HL-60 (cell line): ENCODE measurements at regions not wholly inside any gene's neighbourhood (a gene's known extent, or its start where the extent isn't known, plus 50 kb on each side); places are given as distances from the start of the nearest gene placed in this dataset.

Experiments used
- DNase-seq, 2 experiments: peaks; one replicate each; pipeline ENCODE4 v3.0.0-alpha.2; 2010 to 2020; ENCODE audit warnings: low read depth in 1 of 2, low spot score in 1 of 2
- H3K27ac ChIP-seq: fragments of 250-450 bp; sonication (Bioruptor Pico); replicated peaks from 2 replicates; pipeline ENCODE4 v1.5.1; 2020; ENCODE audit warnings: mild to moderate bottlenecking, moderate library complexity
- H3K27me3 ChIP-seq: fragments of 250-450 bp; sonication (Bioruptor Pico); 2 replicates; pipeline ENCODE4 v1.5.1; 2021; ENCODE audit warnings: mild to moderate bottlenecking, moderate library complexity; ENCODE audit not compliant: insufficient read depth, poor library complexity, severe bottlenecking
- H3K4me3 ChIP-seq: replicated peaks from 2 replicates; pipeline ENCODE4 v1.5.1; 2011; ENCODE audit warnings: mild to moderate bottlenecking, control low read depth, low read length; ENCODE audit not compliant: insufficient read depth
- CTCF ChIP-seq: IDR thresholded peaks from one replicate; pipeline ENCODE4 v1.5.1; 2011; ENCODE audit warnings: low read length, control low read depth, inconsistent platforms; ENCODE audit not compliant: insufficient read depth
- GABPA ChIP-seq: IDR thresholded peaks from 2 replicates; pipeline ENCODE4 v1.6.1; 2012; ENCODE audit warnings: low read depth
- POLR2AphosphoS5 ChIP-seq: IDR thresholded peaks from 2 replicates; pipeline ENCODE4 v1.6.1; 2012; ENCODE audit warnings: low read depth
- REST ChIP-seq: IDR thresholded peaks from 2 replicates; pipeline ENCODE4 v1.6.1; 2012; ENCODE audit warnings: low read depth; ENCODE audit not compliant: insufficient replicate concordance
- SPI1 ChIP-seq: IDR thresholded peaks from 2 replicates; pipeline ENCODE4 v1.6.1; 2012; ENCODE audit warnings: low read depth, mild to moderate bottlenecking, borderline replicate concordance

GRCh38 chr2:220779931-220780330, 792.2 kb downstream of the EPHA4 start:
- H3K4me3 ChIP-seq = no peak overlapping the region
- no peak for DNase-seq
- H3K27ac ChIP-seq = no peak overlapping the region
- no peaks in the 10 kb centered on the region for H3K27me3 ChIP-seq
- TF ChIP-seq REST = no peak
- no peak for TF ChIP-seq CTCF
- no peak for TF ChIP-seq POLR2AphosphoS5
- no peak for TF ChIP-seq SPI1
- no peak for TF ChIP-seq GABPA

- TF ChIP-seq CTCF (no peak), SPI1 (no peak), POLR2AphosphoS5 (no peak)
- H3K4me3 ChIP-seq = no peak overlapping the region
- no peaks in the 10 kb centered on the region for H3K27me3 ChIP-seq
- no peak overlapping the region for H3K27ac ChIP-seq
- no peak for DNase-seq
These were observed 790.4 kb downstream of the EPHA4 start for GRCh38 chr2:220781622-220782241.

- H3K4me3 ChIP-seq = no peak overlapping the region
These were observed 789.4 kb downstream of the EPHA4 start for GRCh38 chr2:220782609-220783113.

More at GRCh38 chr2:220782609-220783113, 789.4 kb downstream of the EPHA4 start:
- no peak for DNase-seq
- TF ChIP-seq CTCF (no peak), SPI1 (no peak), GABPA (no peak), REST (no peak), POLR2AphosphoS5 (no peak)
- Histone ChIP-seq H3K27ac (no peak overlapping the region), H3K27me3 (no peaks in the 10 kb centered on the region)
